Lower lobe of right lung (tissue), 2 donors: ENCODE measurements at regions not wholly inside any gene's neighbourhood (a gene's known extent, or its start where the extent isn't known, plus 50 kb on each side); places are given as distances from the start of the nearest gene placed in this dataset.

ENCODE experiments used
- ATAC-seq, 2 donors: fragments of 200-7000 bp; cut with Tn5 transposase; one replicate each; pipeline ENCODE4 v1.9.1; 2020 to 2022; ENCODE audit warnings: mild to moderate bottlenecking in 2 of 2, moderate library complexity in 2 of 2
- DNase-seq: peaks from one replicate; pipeline ENCODE4 v3.0.0-alpha.2; 2020
- H3K27ac ChIP-seq: fragments of 200-600 bp; one replicate; pipeline ENCODE4 v1.8.0; 2022
- H3K27me3 ChIP-seq: fragments of 200-600 bp; one replicate; pipeline ENCODE4 v1.8.0; 2022; ENCODE audit warnings: low read depth
- H3K36me3 ChIP-seq: fragments of 200-600 bp; one replicate; pipeline ENCODE4 v1.8.0; 2022; ENCODE audit warnings: mild to moderate bottlenecking
- H3K4me1 ChIP-seq: fragments of 200-600 bp; one replicate; pipeline ENCODE4 v1.8.0; 2022
- H3K4me3 ChIP-seq: fragments of 200-600 bp; one replicate; pipeline ENCODE4 v1.8.0; 2022; ENCODE audit warnings: mild to moderate bottlenecking
- H3K9me3 ChIP-seq: fragments of 200-600 bp; one replicate; pipeline ENCODE4 v1.8.0; 2022
- intact Hi-C: fragments of 100-400 bp; cut with DNase I; formaldehyde crosslinking; loops from one replicate; pipeline ENCODE4 v1.11.0; 2022
- TF ChIP-seq, protein P1 (sequence below): fragments of 200-600 bp; IDR thresholded peaks from one replicate; pipeline ENCODE4 v1.8.0; 2022; ENCODE audit warnings: antibody characterized with exemption, mild to moderate bottlenecking
- donor health status: DM: no; HTN: yes; CAD: no; lungs with severe emphysema.

DNA sequence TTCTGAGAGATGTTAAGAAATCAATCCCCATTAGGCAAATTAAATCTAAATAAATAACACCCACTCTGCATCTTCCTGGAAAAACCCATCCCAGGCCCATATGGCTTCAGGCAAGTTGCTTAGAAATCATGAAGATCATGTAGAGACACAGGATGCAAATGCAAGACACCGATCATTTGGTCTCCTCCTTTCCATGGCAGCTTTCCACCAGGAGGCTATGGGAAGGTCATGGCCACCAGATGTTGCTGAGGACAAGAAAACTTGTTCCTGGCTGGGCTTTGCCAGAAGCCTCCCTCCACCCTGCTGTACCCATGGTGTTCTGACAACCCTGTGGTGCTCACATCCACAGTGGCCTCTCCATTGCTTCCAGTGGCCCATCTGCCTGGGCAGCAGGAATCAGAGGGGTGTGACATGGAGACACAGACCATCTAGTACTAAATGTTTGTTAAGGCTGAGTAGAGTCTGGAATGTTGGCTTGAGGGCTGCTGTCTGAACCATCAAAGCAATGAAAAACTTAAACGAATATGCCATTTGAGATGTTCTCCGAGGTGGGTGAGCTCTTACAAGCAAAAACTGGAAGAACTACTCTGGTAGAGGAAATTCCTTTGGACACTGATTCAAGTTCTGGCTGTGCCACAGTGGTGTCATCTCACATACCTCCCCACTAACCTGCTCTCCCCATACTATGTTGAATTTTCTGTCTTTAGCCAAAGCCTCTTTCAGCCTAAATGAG lies 293.2 kb downstream of the TNS1 start:
- ATAC-seq = no peak
- Histone ChIP-seq H3K27ac (no peak overlapping the region), H3K4me1 (peaks cover 18% of the 10 kb centered on the region), H3K36me3 (no peaks in the 10 kb centered on the region), H3K9me3 (no peaks in the 10 kb centered on the region), H3K4me3 (no peak overlapping the region), H3K27me3 (no peaks in the 10 kb centered on the region)
- TF ChIP-seq, protein P1, sequence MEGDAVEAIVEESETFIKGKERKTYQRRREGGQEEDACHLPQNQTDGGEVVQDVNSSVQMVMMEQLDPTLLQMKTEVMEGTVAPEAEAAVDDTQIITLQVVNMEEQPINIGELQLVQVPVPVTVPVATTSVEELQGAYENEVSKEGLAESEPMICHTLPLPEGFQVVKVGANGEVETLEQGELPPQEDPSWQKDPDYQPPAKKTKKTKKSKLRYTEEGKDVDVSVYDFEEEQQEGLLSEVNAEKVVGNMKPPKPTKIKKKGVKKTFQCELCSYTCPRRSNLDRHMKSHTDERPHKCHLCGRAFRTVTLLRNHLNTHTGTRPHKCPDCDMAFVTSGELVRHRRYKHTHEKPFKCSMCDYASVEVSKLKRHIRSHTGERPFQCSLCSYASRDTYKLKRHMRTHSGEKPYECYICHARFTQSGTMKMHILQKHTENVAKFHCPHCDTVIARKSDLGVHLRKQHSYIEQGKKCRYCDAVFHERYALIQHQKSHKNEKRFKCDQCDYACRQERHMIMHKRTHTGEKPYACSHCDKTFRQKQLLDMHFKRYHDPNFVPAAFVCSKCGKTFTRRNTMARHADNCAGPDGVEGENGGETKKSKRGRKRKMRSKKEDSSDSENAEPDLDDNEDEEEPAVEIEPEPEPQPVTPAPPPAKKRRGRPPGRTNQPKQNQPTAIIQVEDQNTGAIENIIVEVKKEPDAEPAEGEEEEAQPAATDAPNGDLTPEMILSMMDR = no peak
- intact Hi-C loops = no loop called here
- DNase-seq = no peak

DNA sequence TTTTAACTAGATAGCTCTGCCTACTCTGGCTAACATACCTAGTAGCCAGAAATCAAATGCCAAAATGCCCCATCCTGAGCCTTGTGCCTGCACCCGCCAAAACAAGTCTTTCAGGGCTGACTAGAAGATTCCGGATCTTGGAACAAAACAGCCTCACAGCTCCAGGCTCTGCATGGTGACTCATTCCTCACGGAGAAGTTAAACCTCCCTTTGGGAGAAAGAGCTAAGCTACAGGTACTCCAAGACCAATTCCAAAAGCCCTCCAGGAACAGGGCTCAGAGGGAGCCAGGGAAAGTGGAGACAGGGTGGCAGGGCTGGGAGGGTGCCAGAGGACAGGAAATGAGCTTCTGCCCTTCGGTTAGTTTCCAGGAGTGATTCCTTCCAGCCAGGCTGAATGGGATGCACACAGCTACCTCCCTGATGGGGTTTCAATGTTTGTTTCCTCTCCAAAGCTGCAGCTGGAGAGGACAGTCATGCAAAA lies 295.6 kb downstream of the TNS1 start:
- H3K27ac ChIP-seq = no peak overlapping the region
- no peak for ATAC-seq

DNA sequence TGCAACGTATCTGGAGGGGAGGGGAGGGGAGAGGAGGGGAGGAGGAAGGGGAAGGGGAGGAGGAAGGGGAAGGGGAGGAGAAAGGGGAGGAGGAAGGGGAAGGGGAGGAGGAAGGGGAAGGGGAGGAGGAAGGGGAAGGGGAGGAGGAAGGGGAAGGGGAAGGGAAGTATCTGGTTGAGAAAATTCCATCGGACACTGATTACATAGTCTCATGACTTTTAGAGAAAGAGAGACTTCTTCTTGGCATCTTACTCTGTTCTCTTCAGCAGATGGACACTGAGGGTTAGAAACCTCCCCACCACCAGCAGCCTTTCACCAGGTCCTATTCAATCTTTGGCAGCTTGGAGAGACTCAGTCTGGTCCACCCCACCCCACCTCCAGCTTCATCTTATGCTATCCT lies 296.3 kb downstream of the TNS1 start:
- no peaks in the 10 kb centered on the region for H3K9me3 ChIP-seq
- DNase-seq = no peak
- intact Hi-C loops = no loop called here
- ATAC-seq = no peak
- H3K36me3 ChIP-seq = no peaks in the 10 kb centered on the region
- no peak overlapping the region for H3K4me3 ChIP-seq
- no peak overlapping the region for H3K27ac ChIP-seq
- H3K27me3 ChIP-seq = no peaks in the 10 kb centered on the region
- TF ChIP-seq, protein P1 = no peak
- H3K4me1 ChIP-seq = no peaks in the 10 kb centered on the region

More for the DNA sequence above, 295.6 kb downstream of the TNS1 start:
- H3K4me1 ChIP-seq = no peaks in the 10 kb centered on the region
- no peaks in the 10 kb centered on the region for H3K36me3 ChIP-seq
- intact Hi-C loops = no loop called here
- no peaks in the 10 kb centered on the region for H3K9me3 ChIP-seq
- TF ChIP-seq, protein P1 = no peak
- no peak for DNase-seq
- no peak overlapping the region for H3K4me3 ChIP-seq
- no peaks in the 10 kb centered on the region for H3K27me3 ChIP-seq

DNA sequence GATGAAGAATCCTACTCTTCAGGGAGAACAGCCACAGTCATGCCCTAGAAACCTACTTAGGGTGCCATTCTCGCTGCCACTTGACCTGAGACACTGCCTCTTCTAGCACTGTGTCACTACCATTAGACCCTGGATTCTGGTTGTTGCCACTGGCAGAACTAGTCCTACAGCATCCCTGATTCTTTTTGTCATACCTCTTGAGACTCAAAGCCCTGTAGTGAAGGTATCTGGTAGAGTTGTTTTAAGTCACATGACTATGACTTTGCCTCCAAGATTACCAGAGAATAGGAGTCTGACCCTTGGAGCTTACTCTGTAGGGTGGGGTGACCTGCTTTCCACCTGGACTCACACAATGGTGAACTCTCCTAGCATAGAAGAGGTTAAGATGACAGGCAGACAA lies 296.7 kb downstream of the TNS1 start:
- TF ChIP-seq, protein P1 = no peak
- H3K4me1 ChIP-seq = no peaks in the 10 kb centered on the region
- no peaks in the 10 kb centered on the region for H3K9me3 ChIP-seq
- H3K4me3 ChIP-seq = no peak overlapping the region
- H3K27ac ChIP-seq = no peak overlapping the region
- H3K36me3 ChIP-seq = no peaks in the 10 kb centered on the region
- ATAC-seq = no peak
- intact Hi-C loops = no loop called here
- DNase-seq = no peak
- H3K27me3 ChIP-seq = no peaks in the 10 kb centered on the region

- Histone ChIP-seq H3K36me3 (no peaks in the 10 kb centered on the region), H3K27me3 (no peaks in the 10 kb centered on the region), H3K4me1 (no peaks in the 10 kb centered on the region), H3K9me3 (no peaks in the 10 kb centered on the region), H3K4me3 (no peak overlapping the region), H3K27ac (no peak overlapping the region)
- intact Hi-C loops = no loop called here
- DNase-seq (no peak), ATAC-seq (no peak)
- TF ChIP-seq, protein P1 = no peak
Observed at GRCh38 chr2:217705461-217705860, 297.3 kb downstream of the TNS1 start.
